Choroid plexus epithelial cell (primary cell): ENCODE measurements at regions not wholly inside any gene's neighbourhood (a gene's known extent, or its start where the extent isn't known, plus 50 kb on each side); places are given as distances from the start of the nearest gene placed in this dataset.
A peak's percentile ranks its signal among the peaks of the same experiment; 100 is the strongest.

Experiments used
- DNase-seq: peaks from one replicate; pipeline ENCODE4 v3.0.0-alpha.2; 2010; ENCODE audit warnings: low read depth
- H3K4me3 ChIP-seq: 2 replicates; pipeline ENCODE4 v1.5.1; 2011; ENCODE audit warnings: low read depth, mild to moderate bottlenecking, control low read depth, low read length, moderate library complexity
- CTCF ChIP-seq: conservative IDR thresholded peaks from 2 replicates; pipeline ENCODE4 v1.5.1; 2011; ENCODE audit warnings: low read depth, mild to moderate bottlenecking, control low read depth, inconsistent platforms, low read length, moderate library complexity

DNA sequence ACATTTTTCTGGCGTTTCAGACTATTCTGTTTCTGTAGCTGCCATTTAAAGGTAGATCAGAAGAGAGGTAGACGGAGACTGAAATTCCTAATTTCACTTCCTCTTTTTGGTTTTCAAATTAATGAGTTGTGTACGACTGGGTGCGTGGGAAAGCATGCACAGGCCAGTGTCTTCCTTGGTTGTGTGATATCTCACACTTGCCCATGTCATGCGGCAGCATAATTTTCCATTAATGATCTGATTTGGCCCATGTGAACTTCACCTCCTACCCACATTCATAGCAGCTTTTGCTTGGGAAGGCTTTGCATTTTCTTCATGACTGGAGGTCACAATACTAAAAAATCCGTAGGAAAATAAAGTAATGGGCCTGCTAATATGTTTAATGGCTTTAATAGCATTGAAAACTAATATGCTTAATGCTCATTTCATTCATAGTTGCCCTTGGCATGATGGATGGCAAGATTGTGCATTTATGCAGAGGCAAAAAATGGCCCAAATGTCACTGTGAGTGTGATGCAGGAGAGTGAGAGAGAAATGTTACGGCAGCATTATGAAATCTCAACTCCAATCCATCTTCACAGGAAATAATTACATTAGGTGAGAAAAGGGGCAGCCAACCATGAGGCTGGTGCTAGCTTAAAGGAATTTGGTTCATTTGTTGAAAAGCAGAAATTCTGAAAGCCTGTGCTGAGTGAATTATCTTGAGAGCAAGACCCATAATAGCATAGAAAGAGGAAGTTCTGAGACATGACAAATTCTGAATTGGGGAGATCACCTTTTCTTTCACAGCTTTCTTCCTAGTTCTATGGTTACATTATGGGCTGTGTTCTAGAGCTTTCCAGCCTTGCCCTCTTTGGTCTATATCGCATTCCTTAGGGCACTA lies 69.0 kb upstream of the UST start:
- no peak for TF ChIP-seq CTCF
- no peak for DNase-seq

DNA sequence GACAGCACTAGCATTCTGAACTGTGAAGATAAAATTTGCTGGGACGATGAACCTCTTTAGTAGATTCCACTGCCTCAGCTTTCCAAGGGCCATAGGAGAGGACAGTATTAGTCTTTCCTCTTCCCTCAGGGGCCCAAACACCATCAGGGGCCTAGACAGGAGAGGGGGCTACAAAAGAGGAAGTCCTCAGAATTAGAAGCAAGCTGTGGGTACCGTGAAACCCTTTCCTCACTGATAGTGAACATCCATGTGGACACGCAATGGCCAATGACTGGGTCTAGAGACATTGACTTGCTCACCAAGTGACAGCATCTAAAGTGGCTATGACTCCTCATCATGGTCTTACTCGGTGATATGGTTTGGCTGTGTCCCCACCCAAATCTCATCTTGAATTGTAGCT lies 68.1 kb upstream of the UST start:
- no peak for DNase-seq
- H3K4me3 ChIP-seq, result no peak overlapping the region
- TF ChIP-seq CTCF, result no peak

More for the DNA sequence above, 69.0 kb upstream of the UST start:
- H3K4me3 ChIP-seq, result no peak overlapping the region

DNA sequence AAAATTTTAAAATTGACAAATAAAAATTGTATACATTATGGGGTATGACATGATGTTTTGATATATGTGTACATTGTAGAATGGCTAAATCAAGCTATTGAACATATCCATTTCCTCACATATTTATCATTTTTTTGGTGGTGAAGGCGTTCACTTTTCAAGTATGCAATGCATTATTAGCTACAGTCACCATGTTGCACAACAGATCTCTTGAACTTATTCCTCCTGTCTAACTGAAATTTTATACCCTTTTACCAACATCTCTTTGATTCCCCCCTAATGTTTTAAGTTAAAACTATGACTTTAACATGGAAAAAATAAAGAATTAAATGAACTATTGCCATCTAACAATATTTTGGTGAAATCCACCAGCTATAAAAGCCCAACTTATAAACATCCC lies 65.2 kb upstream of the UST start:
- no peak for TF ChIP-seq CTCF
- H3K4me3 ChIP-seq, result no peak overlapping the region
- no peak for DNase-seq

DNA sequence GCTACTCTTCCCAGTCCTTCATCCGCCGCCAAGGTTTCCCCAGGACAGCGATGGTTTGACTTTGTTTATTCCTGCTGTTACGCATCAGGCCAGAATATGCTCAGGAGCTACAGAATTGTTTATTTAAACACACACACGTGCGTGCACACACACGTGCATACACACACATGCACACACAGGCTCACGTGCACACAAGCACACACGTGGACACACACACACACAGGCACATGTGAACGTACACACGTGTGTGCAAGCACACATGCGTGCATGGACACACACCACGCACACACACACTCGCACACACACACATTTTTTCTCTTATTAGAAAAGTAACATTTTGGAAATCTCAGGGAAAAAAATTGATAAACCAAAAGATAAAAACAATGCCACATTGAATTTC lies 64.6 kb upstream of the UST start:
- no peak for TF ChIP-seq CTCF
- no peak overlapping the region for H3K4me3 ChIP-seq
- DNase-seq, result no peak

DNA sequence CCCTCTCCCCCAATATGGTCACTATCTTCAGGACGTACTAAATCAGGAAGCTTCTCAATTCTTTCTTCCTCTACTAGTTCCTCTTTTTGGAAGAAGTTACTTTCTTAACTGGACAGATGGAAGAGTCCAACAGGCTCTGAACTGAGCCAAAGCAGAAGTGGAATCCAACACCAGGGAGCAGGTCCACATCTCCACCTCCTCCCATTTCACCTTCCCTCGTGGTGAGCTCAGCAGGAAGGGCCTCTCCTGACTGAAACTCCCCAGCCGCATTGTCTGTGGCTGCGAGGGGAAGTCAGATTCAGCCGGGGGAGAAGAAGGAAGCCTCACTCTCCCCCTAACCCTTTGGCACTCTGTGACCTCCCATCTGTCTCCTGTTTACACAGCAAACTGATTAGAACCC lies 63.8 kb upstream of the UST start:
- H3K4me3 ChIP-seq, result no peak overlapping the region
- TF ChIP-seq CTCF, result no peak
- no peak for DNase-seq

DNA sequence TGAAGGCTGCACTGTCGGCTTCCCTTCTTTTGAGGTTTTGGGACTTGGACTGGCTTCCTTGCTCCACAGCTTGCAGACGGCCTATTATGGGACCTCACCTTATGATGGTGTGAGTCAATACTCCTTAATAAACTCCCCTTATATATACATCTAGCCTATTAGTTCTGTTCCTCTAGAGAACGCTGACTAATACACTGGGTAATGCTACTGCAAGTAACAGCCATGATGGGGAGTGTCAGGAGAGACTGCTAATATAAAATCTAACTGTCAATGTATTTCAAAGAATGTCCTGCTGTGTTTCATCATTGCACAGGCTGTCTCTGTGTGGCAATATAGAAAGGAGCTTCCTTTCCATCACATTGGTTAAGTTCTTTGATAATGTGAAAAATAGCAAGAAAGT lies 57.7 kb upstream of the UST start:
- peak; percentile 7 for DNase-seq
- TF ChIP-seq CTCF, result no peak

More for the DNA sequence above, 57.7 kb upstream of the UST start:
- H3K4me3 ChIP-seq, result no peak overlapping the region
